Hindlimb muscle (tissue), 1 donor: ENCODE measurements at regions not wholly inside any gene's neighbourhood (a gene's known extent, or its start where the extent isn't known, plus 50 kb on each side); places are given as distances from the start of the nearest gene placed in this dataset.
"Not testable (repeated sequence)": the region's sequence is repeated elsewhere in the genome, so short reads cannot be mapped to it uniquely, and the experiment has no call there.

Experiments used
- DNase-seq: peaks from one replicate; pipeline ENCODE4 v3.0.0-alpha.2; 2013

DNA sequence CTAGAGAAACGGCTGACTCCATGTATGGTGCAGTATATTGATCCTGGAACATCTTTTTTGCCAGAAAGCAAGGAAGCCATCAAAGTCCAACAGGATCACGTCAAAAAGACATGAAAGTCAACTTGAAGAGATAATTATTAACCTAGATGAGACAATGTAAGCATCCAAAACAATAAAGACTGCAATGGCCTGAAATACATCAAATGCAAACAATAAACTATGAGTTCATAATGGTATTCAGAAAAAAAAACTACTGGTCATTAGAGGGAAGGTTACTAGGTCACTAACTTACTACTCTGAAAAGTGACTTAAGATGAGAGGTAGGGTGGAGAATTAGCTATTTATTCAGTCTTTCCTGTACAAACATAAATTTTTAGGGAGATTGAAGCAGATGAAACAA, 75.3 kb upstream of the OR4F16 start:
- DNase-seq: not testable (repeated sequence)

DNA sequence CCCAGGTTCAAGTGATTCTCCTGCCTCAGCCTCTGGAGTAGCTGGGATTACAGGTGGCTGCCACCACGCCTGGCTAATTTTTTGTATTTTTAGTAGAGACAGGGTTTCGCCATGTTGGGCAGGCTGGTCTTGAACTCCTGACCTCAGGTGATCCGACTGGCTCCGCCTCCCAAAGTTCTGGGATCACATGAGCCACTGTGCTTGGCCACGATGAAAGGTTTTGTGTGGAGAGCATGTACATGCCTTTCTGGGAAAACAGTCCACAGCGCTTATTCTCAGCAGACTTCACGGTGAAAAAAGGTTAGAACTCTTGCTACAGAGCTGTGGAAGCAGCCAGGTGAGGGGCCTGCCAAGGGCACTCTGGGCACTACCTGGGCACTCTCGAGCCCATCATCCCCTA, 85.0 kb upstream of the OR4F16 start:
- not testable (repeated sequence) for DNase-seq

- not testable (repeated sequence) for DNase-seq
These were observed 91.2 kb upstream of the OR4F16 start for GRCh38 chr1:777480-778180.

- DNase-seq: peak; percentile 100
These were observed 92.2 kb upstream of the OR4F16 start for GRCh38 chr1:778451-779278.

DNA sequence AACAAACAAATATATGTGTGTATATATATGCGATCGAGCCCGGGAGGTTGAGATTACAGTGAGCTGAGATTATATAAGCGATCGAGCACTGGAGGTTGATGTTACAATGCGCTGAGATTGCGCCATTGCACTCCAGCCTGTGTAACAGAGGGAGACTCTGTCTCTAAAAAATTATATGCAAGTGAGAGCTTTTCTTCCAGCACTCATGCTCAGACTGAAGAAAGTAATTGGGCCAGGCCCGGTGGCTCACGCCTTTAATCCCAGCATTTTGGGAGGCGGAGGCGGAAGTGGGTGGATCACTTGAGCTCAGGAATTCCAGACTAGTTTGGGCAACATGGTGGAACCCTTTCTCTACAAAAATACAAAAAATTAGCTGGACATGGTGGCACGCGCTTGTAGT, 93.2 kb upstream of the OR4F16 start:
- DNase-seq: not testable (repeated sequence)

- no peak for DNase-seq
These were observed 102.4 kb upstream of the OR4F16 start for GRCh38 chr1:788835-789234.

GRCh38 chr1:789606-790005, 103.2 kb upstream of the OR4F16 start:
- DNase-seq: not testable (repeated sequence)

DNA sequence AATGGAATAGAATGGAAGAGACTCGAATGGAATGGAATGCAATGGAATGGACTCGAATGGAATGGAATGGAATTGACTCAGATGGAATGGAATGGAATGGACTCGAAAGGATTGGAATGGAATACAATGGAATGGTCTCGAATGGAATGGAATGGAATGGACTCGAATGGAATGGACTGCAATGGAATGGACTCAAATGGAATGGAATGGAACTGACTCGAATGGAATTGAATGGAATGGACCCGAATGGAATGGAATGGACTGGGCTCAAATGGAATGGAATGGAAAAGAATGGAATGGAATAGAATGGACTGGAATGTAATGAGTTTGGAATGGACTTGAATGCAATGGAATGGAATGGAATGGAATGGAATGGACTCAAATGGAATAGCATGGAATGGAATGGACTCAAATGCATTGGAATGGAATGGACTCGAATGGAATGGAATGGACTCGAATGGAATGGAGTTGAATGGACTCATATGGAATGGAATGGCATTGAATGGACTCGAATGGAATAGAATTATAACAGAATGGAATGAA, 104.0 kb upstream of the OR4F16 start:
- not testable (repeated sequence) for DNase-seq

GRCh38 chr1:794310-794709, 107.9 kb upstream of the OR4F16 start:
- not testable (repeated sequence) for DNase-seq

GRCh38 chr1:794918-795584, 108.6 kb upstream of the OR4F16 start:
- DNase-seq: not testable (repeated sequence)

- not testable (repeated sequence) for DNase-seq
These were observed 111.2 kb upstream of the OR4F16 start for GRCh38 chr1:797649-798048.

DNA sequence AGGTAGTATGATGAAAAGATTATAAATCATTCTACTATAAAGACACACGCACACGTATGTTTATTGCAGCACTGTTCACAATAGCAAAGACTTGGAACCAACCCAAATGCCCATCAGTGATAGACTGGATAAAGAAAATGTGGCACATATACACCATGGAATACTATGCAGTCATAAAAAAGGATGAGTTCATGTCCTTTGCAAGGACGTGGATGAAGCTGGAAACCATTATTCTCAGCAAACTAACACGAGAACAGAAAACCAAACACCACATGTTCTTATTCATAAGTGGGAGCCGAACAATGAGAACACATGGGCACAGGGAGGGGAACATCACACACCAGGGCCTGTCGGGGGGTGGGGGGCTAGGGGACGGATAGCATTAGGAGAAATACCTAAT, 113.9 kb upstream of the OR4F16 start:
- DNase-seq: not testable (repeated sequence)

GRCh38 chr1:804378-805115, 118.1 kb upstream of the OR4F16 start:
- DNase-seq: not testable (repeated sequence)

DNA sequence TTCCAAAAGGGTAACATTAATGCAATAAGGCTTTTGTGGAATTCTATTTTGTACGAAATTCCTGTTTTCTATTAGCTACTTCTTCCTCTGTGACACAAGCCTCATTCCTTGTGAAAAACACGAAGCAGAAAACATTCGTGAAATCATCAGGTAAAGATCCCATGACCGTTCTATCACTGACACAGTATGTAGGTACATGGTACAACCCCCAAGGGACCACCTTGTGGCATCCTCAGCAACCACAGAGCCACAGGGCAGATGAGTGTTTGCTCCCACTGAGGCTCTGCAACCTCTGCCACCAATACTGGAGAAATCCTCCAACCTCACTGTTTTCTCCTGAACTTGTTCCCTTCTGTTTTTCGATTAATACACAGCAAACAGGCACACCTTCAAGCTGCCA, 118.4 kb upstream of the SAMD11 start:
- not testable (repeated sequence) for DNase-seq

- not testable (repeated sequence) for DNase-seq
These were observed 116.7 kb upstream of the SAMD11 start for GRCh38 chr1:807066-807465.

DNA sequence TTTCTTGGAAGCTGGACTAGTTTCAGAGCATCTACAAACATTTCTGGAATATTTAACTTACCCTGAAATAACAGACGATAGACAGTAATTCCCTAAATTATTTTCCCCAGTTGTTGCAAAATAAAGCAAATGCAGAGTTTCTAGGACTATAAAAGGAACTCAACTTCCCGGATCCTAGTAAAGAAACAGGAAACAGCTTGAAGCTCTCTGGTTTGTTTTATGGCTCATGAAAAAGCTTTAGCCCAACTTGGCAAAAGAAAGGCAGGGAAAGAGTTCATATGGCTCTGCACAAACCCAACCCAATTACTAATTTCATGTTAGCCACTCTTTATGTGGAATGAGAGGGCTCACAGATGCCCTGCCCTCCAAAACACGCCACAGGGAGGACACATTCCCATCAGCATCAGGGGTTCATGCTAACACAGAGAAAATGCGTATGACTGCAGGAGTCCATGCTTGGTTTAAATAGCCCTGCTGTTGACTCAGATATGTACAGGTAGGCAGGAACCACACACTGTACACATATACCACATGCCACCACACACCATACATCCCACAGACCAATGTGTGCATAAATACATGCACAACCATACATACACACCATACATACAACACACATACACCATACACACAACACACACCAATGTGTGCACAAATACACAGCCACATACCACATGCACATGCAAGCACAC, 115.9 kb upstream of the SAMD11 start:
- DNase-seq: not testable (repeated sequence)

DNA sequence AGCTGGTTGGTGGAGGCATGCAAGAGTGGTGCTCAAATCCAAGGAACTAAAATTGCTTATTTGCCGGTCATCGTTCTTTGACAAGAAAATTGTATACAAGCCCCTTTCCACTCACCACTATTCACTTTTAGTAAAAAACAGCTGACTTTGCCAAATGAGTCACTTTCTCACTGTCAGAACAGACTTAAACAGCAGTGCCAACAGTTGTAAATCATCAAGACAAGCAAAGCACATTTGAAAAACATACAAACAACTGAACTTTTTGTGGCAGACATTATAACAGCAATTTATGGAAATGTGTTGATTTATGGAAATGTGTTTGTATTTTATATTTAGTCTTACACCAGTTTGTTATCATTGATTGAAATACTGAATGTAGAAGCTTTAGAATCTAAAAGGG, 112.8 kb upstream of the SAMD11 start:
- DNase-seq: not testable (repeated sequence)

DNA sequence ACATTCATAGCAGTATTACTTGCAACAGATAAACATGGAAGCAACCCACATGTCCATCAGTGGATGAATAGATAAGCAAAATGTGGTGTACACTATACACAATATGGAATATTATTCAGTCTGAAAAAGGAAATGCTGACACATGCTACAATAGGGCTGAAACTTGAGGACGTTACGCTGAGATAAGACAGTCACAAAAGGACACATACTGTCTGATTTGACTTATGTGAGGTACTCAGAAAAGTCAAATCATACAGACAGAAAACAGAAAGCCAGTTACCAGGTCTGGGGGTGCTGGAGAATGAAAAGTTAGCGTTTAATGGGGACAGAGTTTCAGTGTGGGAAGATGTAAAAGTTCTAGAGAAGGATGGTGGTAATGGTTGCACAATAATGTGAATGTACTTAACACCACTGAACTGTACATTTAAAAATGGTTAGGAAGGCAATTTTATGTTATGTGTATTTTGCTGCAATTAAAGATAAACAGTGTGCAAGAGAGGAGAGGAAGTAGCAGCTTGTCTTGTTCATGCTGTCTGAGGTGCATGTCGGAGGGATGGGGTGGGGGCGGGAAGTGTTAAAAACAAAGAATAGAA, 111.1 kb upstream of the SAMD11 start:
- DNase-seq: not testable (repeated sequence)

GRCh38 chr1:814543-814942, 109.2 kb upstream of the SAMD11 start:
- not testable (repeated sequence) for DNase-seq

GRCh38 chr1:815147-815922, 108.4 kb upstream of the SAMD11 start:
- not testable (repeated sequence) for DNase-seq
